Tibial nerve (tissue), 3 donors: ENCODE measurements at regions not wholly inside any gene's neighbourhood (a gene's known extent, or its start where the extent isn't known, plus 50 kb on each side); places are given as distances from the start of the nearest gene placed in this dataset.

ENCODE experiments used
- POLR2A ChIP-seq, 2 donors: fragments of 450-650 bp; IDR thresholded peaks; one replicate each; pipeline ENCODE4 v1.6.1; 2017; ENCODE audit warnings: antibody characterized with exemption in 2 of 2, mild to moderate bottlenecking in 2 of 2, moderate library complexity in 2 of 2
- TF ChIP-seq, protein P1 (sequence below), 5 experiments: fragments of 200-600 bp in 3 of 5; fragments of 450-650 bp in 2 of 5; sonication (generic) in 3 of 5; IDR thresholded peaks; one replicate each; pipeline ENCODE4 v1.5.1; 2016 to 2019; ENCODE audit warnings: antibody characterized with exemption in 5 of 5, mild to moderate bottlenecking in 3 of 5, moderate library complexity in 2 of 5

DNA sequence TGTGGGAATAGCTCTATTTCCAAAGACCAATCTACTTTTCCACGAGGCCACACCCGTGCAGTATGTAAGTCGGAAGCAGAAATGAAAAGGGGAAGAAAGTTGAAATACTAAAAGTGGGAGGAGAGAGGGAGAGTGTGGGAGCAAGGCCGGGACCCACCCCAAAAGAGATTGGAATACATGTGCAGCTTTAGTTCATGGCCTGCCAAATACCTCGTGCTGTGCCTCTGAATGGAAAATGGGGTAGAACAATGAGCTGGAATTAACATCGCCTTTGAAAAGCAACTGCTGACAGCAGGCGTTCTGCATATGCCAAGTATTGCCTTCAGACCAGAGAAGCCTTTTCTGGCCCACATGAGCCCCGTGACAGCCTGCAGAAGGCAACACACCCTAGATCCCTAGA is 155.6 kb downstream of the CD83 start:
- TF ChIP-seq, protein P1, sequence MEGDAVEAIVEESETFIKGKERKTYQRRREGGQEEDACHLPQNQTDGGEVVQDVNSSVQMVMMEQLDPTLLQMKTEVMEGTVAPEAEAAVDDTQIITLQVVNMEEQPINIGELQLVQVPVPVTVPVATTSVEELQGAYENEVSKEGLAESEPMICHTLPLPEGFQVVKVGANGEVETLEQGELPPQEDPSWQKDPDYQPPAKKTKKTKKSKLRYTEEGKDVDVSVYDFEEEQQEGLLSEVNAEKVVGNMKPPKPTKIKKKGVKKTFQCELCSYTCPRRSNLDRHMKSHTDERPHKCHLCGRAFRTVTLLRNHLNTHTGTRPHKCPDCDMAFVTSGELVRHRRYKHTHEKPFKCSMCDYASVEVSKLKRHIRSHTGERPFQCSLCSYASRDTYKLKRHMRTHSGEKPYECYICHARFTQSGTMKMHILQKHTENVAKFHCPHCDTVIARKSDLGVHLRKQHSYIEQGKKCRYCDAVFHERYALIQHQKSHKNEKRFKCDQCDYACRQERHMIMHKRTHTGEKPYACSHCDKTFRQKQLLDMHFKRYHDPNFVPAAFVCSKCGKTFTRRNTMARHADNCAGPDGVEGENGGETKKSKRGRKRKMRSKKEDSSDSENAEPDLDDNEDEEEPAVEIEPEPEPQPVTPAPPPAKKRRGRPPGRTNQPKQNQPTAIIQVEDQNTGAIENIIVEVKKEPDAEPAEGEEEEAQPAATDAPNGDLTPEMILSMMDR (IDR thresholded peaks at IDR 0.05), result no peak
- no peak for TF ChIP-seq POLR2A (IDR thresholded peaks at IDR 0.05)
